22Rv1 (cell line): ENCODE measurements at regions not wholly inside any gene's neighbourhood (a gene's known extent, or its start where the extent isn't known, plus 50 kb on each side); places are given as distances from the start of the nearest gene placed in this dataset.

ENCODE experiments used
- H3K27ac ChIP-seq: fragments of 450-650 bp; 2 replicates; pipeline ENCODE4 v1.5.1; 2017
- ZFX ChIP-seq: fragments of 450-650 bp; IDR thresholded peaks from 2 replicates; pipeline ENCODE4 v1.6.1; 2017; ENCODE audit warnings: antibody characterized with exemption, borderline replicate concordance
- TF ChIP-seq, protein P1 (sequence below): fragments of 450-650 bp; IDR thresholded peaks from 2 replicates; pipeline ENCODE4 v1.5.1; 2017; ENCODE audit warnings: mild to moderate bottlenecking

DNA sequence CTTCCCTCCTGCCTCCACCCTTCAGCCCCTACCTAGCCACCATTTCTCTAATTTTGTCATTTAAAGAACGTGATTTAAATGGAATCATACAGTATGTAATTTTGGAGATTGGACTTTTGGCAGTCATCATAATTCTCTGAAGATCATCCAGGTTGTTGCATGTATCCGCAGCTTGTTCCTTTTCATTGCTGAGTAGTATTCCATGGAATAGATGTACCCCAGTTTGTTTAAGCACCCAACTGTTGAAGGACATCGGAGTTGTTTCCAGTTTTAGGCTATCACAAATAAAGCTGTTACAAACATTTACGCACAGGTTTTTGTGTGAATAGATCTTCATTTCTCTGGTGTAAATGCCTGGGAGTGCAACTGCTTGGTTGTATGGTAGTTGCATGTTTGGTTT is 61.1 kb upstream of the PWP1 start:
- no peak overlapping the region for H3K27ac ChIP-seq
- no peak for TF ChIP-seq ZFX
- TF ChIP-seq, protein P1, sequence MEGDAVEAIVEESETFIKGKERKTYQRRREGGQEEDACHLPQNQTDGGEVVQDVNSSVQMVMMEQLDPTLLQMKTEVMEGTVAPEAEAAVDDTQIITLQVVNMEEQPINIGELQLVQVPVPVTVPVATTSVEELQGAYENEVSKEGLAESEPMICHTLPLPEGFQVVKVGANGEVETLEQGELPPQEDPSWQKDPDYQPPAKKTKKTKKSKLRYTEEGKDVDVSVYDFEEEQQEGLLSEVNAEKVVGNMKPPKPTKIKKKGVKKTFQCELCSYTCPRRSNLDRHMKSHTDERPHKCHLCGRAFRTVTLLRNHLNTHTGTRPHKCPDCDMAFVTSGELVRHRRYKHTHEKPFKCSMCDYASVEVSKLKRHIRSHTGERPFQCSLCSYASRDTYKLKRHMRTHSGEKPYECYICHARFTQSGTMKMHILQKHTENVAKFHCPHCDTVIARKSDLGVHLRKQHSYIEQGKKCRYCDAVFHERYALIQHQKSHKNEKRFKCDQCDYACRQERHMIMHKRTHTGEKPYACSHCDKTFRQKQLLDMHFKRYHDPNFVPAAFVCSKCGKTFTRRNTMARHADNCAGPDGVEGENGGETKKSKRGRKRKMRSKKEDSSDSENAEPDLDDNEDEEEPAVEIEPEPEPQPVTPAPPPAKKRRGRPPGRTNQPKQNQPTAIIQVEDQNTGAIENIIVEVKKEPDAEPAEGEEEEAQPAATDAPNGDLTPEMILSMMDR = no peak

DNA sequence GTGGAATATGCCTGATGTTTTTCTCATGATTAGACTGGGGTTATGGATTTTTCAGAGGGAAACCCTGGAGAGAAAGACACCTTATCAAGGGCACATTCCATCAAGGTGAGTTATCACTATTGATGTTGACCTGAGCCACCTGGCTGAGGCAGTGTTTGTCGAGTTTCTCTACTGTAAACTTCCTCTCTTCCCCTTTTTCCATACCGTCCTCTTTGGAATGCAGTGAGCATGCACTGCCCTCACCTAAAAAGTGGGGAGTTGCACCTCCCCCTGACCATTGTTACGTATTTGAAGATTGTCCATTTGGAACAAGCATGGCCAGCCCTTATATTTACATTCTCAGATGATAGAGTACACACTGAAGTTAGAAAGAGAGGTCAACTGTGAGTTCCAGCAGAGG is 53.9 kb upstream of the PWP1 start:
- no peak for TF ChIP-seq ZFX
- TF ChIP-seq, protein P1 = no peak

DNA sequence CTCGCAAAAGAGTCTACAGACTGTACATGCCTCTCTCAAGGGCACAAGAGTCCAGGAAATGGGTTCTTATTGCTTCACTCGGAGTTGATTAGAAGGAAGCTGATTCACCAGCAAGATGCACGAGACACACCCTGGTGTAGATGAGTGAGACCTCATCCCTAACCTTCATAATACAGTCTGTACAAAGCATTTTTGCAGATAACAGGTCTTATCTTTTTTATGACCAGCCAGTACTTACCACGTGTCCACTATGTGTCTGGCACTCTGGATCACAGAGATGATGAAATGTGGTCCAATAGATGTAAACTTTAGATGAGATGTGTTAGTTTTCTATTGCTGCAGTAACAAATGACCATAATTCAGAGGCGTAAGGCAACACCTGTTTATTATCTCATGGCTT is 53.4 kb upstream of the PWP1 start:
- TF ChIP-seq ZFX = no peak
- TF ChIP-seq, protein P1 = no peak
- H3K27ac ChIP-seq = no peak overlapping the region

More for the DNA sequence above, 53.9 kb upstream of the PWP1 start:
- no peak overlapping the region for H3K27ac ChIP-seq

DNA sequence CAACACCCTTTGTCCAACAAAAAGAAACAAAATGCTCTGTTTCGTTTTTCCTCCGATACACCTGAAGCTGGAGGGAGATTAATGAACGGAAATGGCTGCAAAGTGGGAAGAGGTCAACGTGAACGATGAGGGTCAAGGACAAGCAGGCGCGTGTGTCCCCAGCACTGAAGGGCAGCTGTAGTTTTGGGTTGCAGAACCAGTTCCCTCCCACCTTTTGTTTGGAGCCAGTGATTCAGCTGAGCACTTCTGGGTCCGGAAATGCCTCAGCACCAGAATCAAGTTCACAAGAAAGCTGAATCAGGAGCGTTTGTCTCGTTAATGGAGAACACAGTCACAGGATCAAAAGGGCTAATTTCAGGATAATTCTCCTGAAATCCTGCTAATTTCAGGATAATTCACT is 51.1 kb upstream of the PWP1 start:
- TF ChIP-seq, protein P1 = no peak
- TF ChIP-seq ZFX = no peak
- H3K27ac ChIP-seq = no peak overlapping the region

DNA sequence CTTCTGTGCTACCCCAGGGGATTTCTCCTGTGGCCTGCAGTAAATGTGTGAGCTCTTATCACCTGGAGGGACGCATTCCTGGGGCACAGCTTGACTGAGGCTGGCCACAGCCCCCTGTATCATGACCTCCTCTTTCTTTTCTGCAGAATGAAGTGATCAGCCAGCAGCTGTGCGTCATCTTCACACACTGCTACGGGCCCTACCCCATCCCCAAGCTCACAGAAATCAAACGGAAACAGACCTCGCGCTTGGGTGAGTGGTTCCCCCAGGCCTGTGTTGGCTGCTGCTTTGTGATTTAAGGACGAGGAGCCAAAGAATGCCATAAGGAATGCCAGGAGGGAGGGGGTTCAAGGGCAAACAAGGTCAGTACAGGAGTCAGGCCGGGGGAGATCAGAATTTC is 50.5 kb upstream of the PWP1 start:
- no peak overlapping the region for H3K27ac ChIP-seq
- TF ChIP-seq ZFX = no peak
- TF ChIP-seq, protein P1 = no peak
